HG03064 (cell line): ENCODE measurements at regions not wholly inside any gene's neighbourhood (a gene's known extent, or its start where the extent isn't known, plus 50 kb on each side); places are given as distances from the start of the nearest gene placed in this dataset.

Experiments
- ATAC-seq: cut with Tn5 transposase; IDR thresholded peaks from one replicate; pipeline ENCODE4 v1.9.1; 2021; ENCODE audit warnings: low read depth; ENCODE audit not compliant: unreplicated experiment

DNA sequence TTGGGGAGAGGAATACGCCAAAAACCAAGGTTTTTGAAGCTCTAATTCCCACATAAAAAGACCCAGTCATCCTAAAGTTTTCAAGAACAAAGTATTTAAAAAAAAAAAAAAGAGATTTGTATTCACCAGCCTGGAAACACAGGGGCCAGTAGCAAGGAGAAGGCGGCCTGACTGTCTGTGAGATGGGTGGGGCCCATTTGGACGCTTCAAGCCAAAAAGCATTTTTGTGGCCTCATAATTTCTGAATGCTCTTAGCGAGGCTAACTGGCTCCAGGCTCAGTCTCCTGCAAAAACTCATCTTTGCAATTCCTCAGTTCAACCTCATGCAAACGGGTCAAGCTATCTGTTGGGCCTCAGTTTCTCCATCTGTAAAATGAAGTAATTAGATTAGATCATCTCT lies 514.1 kb downstream of the MED13L start:
- ATAC-seq = no peak

DNA sequence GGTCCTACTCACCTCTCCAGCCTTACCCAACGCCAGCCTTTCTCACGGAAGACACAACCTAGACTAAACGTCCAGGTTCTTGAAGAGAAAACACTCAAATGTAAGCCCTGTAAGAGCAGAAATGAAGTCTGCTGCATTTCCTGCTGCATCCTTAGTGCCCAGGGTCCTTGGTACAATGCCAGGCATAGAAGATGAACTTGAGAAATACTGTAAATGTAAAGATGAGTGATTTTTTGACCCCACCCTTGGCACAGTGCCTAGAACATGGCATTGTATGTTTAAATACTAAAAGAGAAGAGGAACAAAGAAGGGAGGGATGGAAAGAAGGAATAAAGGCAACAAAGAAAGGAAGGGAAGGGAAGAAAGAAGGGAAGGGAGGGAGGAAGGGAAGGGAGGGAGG lies 514.6 kb downstream of the MED13L start:
- ATAC-seq = no peak

DNA sequence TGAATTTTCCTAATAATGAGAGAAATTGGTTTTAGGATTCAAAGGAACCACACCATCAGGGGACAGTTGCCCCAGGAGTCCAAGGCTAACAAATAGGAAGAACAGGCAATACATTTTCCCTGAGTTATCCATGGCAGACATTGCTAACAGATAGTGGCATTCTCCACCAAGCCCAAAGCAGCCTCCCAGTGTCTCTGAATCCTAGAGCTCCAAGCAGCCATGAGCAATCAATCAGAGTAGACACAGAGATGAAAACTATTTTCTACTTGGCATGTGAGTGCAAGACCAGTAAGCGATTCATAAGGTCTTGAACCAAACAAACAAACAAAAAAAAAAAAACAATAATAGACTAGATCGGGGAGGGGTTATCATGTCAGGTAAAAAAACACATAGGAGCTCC lies 515.7 kb downstream of the MED13L start:
- ATAC-seq = no peak

DNA sequence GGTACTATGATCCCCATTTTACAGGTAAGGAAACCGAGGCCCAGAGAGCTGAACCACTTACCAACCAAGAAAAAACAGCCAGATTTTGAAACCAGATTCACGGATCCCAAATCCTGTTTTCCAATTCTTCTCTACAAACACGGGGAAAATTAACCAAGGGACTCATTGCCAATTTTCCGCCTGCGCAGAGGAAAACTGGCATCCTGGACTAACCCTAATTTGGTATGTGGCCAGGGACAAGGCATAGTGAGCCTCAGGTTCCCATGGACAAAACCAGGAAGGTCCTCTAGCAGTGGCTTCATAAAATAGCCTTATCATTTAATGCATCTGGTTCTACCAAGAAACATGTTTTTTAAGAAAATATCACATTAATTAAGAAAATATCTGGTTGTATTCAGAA lies 517.3 kb downstream of the MED13L start:
- no peak for ATAC-seq

DNA sequence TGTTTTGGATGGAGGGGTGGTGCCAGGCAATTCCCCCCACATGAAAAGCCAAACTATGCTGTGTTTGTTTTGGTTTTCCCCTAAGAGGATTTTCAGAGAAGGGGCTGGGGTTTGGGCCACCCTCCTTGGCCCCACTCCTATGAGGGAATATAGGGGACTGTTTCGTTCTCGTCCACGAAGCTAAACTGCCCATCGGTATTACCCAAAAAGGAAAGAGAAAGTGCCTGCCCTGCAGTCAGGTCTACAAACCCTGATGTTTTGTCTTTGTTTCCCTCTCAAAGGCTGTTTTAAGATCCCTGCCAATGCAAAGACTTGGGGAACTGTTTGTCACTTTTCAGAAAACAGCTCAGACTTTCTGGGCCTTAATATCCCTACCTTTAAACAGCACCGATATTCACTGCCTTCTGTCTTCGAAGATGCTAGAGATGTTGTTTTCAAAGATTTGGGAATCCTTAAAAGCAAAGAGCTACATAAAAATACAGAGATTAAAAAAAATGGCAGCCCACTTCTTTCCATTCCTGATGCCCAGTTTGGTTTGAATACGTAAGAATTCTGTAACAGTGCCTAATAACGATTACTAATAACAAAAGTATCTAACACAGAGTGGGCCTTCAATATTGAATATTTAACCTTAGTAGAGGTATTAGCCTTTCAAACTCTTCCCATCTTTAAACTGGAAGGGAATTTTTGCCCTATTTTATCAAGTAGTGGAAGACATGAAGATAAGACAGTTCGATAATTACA lies 518.4 kb downstream of the MED13L start:
- ATAC-seq = no peak

DNA sequence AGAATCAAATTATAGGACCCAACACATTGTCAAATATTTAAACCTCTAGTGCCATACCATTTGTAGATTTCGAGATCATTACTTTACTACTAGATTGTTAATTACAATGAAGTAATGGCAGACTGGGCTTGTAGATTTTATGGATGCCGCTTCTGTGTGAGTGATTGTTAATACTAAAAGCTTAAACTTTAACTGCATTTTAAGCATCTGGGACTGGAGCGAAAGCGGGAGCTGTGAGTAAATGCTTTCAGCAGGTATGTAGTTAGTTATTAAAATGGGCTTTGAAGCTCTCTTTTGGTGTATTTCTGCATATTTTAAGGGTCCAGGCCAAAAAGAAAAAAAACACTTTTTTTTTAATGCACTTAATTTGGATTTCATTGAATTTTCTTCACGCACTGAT lies 519.3 kb downstream of the MED13L start:
- no peak for ATAC-seq

DNA sequence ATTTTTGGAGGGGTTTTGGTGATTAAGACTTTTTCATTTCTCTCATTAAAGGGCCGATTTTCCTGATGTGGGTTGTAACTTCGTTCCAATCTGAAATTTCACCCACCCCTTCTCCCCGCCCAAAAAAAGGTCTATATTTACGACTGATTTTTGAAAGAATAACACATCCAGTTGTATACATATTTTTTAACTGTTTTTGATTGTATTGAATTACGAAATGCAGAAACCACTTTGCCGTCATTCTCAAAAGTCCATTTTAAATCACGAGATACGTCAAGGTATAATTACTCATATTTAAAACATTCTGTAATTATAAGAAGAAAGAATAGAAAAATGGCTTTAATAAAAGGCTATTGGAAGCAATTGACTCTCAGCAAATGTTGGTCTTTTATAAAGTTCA lies 520.7 kb downstream of the MED13L start:
- no peak for ATAC-seq

DNA sequence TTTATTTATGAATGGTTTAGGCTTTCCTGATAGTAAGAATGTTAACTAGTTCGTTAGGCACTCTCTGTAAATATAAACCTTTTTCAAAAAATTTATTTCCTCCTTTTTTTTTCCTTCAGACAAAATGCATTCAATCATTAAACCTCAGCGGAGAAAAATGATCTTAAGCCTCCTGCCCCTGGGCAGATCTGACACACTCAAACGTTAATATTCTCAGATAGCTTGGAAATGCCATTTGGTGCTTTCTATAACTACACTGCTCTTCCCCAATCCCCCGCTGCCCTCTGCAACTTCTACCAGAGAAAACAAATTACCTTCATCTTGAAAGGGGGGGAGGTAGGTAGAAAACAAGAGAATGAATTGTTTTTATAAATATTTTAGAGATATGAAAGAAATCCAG lies 521.2 kb downstream of the MED13L start:
- ATAC-seq = no peak

DNA sequence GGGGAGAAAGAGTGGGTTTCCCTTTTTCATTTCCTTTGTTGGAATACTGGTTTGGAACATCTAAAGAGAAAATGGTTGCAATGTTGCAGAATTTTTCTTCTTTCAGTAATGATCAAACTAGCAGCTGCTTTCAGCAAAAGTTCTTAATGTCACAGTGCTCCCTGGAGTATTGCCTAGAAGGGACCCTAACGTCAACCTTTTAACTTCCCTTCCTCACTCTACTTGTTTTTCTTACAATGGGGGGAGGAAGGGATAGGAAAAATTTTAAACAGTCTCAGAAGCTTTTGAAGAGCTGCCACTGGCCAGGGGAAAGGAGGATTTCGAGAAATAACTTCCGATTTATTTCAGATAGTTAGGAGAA lies 521.8 kb downstream of the MED13L start:
- ATAC-seq = no peak

DNA sequence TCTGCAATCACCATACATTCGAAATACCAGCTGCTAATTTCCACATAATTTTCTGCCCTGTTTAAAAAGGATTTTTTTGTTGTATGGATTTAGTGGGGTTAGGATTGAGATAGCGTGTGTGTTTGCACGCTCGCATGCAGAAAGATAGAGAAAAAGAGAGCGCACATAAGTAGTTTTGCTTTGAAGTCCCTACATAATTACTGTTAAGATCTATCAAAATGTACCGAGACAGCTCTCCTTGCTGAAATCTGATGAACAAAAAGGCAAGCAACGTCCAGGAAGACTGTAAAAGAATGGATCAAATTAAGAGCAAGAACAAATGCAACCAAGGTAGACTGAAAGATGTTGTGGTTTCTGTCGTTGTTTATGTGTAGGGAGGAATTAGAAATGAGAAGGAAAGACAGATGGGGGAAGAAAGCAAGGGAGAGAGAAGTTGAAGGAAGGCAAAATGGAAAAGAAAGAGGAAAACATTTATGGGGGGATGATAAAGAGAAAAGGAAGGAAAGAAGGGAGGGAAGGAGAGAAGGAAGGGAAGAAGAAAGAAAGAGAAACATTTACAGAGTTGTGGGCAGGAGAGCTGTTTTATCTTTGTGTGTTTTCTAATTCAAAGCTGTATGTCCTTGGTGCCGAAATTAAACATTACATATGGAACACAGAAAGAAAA lies 522.3 kb downstream of the MED13L start:
- no peak for ATAC-seq

DNA sequence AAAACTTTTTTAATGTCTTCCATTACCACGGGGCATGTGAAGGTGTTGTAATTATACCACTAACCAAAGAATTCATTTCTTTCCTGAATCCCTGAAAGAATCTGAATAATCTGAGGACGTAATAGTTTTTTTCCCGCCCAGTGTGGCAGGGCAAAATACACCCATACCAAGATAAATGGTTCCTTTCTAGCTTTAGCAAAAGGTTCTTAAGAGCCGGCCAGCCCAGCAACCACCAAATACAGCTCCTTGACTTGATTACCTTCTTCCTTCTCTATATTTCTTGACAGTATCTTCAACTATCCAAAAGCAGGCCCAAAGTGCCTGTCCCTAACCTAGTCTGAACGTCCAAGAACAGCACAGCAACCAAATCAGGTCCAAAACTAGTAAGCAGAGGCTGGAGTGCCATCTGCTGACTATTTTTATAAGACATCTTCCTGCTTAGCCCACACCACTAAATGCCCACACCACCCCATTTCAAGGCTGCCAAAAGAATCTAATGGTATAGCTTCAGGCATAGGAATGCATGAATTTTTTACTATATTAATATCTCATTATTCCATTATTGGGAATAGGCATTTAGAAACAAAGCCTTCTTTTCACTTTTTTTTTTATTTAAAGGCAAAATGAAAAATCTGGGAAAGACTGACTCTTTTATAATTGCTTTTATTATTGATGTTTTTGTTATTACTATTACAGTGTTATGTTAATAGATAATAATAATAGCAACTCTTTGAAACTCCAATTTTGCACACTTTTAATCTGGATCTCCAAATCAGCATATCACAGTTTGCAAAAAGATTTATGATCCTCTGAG lies 524.4 kb downstream of the MED13L start:
- no peak for ATAC-seq

DNA sequence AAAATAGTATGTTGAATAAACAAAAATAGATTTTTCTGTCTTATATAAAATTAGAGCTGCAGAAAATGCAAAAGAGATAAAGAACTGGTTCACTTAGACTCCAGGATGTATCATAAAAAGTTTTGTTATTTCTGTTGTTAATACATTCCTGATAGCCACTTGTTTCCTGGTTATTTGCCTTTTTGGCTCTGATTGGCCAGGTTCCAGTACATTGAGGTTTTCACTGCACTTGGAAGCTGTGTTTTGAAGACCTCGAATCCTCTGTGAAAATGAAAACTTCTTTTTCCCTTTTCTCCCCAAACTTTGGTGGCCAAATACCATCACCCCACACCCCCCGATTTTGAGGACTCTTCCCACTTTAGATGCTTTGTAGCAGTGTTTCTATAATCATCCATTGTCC lies 525.3 kb downstream of the MED13L start:
- ATAC-seq = no peak

DNA sequence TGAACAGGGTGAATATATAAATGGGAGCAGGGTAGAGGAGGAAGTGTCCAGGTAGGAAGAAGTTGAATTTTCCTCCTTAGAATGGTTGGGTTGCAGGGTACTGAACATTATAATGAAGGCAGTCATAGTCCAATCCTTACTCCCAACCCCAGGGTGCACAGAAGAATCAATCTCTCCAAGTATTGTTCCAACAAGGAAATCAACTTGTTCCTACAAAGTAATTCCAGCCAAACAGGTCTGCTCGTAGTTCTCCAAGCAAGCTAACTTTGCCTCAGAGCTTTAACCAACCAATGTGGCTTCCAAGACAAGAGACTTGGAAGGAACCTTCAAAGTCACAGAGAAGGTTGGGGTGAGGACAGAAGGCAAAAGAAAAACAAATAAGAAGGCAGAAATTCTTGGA lies 527.2 kb downstream of the MED13L start:
- no peak for ATAC-seq

DNA sequence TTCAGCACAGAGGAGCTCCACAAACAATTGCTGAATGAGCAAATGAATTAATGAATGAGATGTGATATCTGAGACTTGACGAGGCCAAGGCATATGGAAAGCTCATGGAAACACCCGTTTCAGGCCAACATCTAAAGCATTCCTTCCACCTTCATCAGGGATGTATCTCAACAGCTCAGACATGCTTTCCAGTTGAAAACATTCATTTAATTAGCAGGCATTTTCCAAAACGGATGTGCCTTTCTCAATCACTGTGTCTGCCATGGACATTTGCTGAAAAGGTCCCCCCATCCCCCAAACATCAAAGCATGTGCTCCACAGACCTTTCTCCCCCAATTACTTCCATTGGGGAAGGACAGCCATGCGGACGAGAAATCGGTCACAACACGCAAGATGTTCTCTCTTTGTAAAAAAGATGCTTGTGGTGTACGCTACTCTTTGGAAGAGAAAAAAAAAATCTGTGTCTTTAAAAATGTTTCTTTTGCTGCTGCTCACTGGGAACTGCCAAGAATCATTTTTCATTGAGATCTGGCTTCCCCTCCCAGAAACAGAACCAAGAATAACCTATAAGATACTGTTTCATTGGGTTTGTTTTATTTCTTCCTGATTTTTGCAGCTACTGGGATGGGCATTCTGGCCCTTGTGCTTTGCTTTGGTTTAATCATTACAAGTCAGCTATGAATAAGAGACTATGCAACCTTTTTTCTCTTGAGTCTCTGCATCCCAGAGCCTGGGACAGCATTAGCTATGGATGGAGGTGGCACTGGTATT lies 528.2 kb downstream of the MED13L start:
- ATAC-seq = no peak

DNA sequence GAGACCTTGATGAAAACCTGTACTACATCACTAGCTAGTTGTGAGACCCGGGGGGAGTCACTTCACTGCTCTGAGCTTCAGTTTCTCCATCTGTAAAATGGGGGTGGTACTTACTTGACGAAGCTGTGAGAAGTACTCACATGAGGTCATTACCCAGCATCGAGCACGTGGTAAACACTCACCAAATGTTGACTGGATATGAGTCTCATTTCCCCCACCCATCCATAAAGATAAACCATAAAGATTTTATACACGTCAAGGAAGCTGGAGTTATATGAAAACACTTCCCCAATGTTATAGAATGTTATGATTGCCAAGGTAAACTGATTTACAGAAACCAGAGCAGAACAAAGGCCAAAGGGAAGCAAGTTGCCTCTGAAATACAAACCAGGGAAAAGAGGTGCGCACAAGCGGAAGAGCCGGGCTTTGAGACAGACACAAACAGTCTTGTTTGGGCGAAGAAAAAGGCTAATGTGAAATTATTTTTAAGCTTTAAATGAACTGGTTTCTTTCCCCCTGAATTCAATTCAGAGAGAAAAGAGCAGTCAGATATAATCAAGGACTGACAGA lies 536.8 kb downstream of the MED13L start:
- no peak for ATAC-seq

DNA sequence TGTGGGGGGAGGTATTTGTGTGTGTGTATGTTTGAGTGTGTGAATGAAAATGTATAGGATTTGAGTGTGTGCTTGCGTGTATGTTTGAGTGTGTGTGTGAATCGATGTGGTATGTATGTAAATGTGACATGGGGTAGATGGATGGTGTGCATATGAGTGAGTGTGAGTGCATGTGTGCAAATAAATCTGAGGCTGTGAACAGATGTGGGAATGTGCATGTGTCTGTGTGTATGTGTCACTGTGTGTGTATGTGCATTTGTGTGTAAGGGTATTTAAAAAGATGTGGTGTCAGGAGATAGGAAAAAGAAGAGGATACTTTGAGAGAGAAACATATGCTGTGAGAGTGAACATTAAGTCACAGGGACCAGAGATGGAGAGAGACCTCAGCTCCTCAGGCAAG lies 539.6 kb downstream of the MED13L start:
- ATAC-seq = no peak

DNA sequence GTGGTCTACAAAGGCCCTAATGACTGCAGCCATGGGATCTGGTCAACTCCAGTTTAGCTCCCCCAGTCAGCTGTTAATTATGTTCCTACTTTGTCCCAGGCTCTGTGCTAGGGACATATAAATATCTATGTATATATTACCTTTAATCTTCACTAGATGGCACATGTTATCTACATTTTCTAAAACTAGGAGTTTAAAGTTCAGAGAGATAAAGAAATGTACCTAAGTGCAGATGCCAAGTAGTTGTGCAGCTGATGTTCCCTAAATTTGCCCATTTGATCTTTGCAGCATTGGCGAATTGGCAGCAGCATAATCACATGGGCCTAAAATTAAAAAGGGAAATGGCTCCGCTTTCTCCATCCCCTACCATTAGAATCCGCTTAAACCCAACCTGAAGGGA lies 541.1 kb downstream of the MED13L start:
- no peak for ATAC-seq

DNA sequence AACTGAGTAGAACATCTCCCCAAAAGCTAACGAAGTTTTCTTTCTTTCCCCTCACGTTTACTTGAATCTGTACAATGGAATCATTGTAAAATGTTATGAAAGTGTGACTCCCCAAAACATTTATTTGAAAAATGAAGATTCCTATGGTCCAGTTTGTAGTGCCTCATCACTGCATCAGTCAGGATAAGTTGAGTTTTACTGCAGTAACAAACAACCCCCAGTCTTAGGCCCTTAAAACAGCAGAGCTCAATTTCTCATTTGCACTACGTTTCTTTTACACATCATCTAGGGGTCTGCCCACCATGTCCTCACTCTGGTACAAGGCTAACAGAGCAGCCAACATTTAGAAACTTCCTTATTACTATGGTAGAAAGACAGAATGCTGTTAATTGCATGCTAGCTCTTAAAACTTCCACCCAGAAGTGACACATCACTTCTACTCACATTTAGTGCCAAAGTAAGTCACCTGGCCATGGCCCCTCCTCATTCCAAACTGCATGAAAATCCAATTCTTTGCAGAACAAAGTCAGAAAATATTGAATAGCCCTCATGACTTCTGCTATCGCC lies 546.4 kb downstream of the MED13L start:
- ATAC-seq = no peak

DNA sequence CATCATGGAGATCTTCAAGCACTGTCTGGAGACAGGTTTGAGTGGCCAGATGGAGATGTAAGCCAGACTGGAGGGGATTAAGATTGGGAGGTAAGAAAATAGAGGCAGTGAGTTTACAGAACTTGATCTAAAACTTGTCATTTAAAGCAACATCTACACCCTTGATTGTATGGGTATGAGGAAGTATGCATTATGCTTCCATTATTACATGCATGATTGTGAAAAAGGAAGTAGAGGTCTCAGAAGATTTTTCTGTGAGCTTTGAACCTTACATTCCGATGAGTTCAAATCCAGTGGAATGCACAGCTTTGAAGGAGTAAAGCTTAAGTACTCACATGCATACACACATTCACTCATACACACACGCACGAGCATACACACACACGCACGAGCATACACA lies 550.8 kb downstream of the MED13L start:
- ATAC-seq = no peak

DNA sequence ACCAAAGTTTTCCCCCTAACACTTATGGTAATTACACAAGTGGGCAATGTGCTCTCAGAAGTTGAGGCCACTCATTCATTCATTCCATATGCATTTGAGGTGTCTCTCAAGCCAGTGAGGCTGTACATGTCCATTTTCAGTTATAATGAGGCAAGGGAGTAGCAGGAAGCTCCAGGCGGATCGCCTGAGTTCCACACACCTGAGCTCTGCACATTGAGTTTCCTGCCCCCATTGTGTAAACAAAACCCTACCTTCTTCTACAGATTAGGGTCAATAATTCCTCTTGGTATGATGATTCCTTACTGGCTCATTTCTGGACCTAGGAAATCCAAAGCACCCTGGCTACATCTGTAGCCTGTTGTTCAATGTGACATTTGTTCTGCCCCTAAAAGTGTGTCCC lies 555.3 kb downstream of the MED13L start:
- ATAC-seq = no peak
